GM21447 (cell line): ENCODE measurements at regions not wholly inside any gene's neighbourhood (a gene's known extent, or its start where the extent isn't known, plus 50 kb on each side); places are given as distances from the start of the nearest gene placed in this dataset.
"Not testable (repeated sequence)": the region's sequence is repeated elsewhere in the genome, so short reads cannot be mapped to it uniquely, and the experiment has no call there.

Experiments
- ATAC-seq: cut with Tn5 transposase; IDR thresholded peaks from one replicate; pipeline ENCODE4 v1.9.1; 2021; ENCODE audit not compliant: unreplicated experiment

DNA sequence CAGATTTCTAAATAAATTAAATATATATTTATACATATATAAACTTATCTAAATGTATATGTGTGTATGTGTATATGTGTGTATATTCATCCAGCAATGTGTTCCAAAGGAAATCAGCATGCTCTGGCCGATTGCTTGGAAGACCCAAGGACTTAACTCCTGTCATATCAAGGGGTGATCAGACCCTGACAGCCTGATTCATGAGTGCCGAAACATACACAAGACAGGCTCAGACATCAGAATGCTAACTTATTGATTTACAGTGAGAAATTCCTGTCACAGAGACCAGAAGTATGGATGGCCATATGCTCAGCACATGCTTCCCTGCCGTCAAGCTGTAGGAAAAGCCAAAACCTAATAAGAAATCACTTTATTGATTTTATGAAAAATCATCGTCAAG, 545.1 kb upstream of the NR5A2 start:
- no peak for ATAC-seq

DNA sequence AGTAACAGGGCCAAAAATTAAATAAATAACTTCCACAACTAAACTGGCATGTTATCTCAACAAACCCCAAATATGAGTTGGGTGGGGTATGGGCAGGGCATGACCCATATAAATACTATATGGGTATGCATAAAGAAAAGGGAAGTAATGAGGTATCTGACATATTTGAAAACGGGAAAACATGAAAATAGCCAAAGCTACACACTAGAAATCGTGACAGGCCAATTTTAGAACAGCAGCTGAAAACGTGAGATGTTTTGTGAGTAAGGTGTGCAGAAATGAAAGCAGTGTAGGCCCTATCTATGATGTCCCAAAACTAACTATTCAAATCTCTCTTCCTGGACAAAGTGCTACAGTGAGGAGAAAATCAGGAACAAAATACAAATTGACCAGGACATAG, 537.9 kb upstream of the NR5A2 start:
- no peak for ATAC-seq

DNA sequence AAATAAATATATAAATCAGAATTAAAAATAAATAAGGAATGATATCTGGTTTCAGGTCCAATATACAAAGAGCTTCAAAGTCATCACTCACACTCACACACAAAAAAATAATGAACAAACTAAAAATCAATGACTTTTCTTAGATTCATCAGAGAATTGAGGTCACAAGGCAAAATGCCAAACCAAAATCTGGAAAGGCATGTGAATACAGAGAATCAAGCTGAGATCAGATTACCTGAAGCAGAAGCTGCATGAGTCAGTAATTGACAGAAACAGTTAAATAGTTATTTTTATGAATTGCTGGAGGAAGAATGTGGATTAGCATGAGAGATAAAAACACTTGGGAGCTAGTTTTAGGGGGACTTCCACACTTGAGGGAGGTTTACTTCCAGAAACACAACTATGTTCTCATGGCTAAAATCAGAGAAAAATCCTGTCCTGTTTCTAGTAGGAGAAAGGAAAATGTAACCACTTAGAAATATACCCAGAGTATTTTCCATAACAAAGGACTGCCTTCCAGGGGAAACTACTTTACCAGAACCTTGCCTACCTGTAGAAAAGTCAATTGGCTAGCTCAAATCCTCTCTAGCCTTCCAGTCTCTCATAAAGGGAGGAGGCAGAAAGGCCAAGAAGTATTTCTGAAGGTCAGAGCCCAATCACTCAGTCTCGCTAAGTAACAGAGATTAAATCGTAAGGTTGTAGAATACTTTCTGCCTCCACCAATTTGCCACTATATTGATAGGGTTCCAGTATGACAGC, 536.6 kb upstream of the NR5A2 start:
- ATAC-seq = no peak

DNA sequence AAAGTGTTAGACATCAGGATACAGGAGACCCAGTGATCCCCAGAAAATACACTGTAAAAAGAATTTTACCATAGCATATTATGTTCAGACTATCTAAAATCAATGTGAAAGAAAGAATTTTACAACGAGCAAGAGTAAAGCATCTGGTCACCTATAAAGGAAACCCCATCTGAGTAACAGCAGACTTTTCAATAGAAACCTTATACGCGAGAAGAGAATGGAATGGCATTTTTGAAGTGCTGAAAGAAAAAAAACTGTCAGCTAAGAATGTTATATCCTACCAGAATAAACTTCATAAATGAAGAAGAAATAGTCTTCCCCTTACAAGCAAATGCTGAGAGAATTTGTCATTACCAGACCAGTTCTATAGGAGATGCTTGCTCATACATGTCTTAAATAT, 532.1 kb upstream of the NR5A2 start:
- ATAC-seq = no peak

DNA sequence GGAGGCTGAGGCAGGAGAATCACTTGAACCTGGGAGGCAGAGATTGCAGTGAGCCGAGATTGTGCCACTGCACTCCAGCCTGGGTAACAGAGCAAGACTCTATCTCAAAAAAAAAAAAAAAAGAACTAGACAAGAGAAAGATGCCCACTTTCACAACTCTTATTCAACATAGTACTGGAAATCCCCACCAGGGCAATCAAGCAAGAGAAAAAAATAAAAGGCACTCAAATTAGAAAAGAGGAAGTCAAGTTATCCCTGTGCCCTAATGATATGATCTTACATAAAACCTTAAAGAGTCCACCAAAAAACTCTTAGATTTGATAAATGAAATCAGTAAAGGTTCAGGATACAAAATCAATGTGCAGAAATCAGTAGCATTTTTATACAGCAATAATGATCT, 528.7 kb upstream of the NR5A2 start:
- peak; percentile 67 for ATAC-seq

DNA sequence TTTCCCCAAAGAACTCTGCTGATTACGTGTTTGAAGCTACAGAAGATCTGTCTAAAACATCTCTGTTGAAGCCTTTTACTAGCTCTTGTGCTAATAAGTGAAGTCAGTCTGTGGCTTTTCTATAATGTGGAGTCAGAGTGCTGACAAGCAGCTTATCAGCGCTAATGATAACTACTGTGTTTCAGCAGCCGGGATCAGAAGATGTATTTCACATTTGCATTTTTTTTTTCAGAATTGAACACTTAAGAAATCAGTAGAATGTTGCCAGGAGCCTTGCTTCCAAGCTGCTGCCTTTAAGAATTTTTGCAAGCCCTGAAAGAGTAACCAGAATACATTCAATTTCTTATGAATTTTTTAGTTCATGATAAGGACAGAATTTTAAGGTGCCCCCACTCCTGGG, 519.4 kb upstream of the NR5A2 start:
- no peak for ATAC-seq

DNA sequence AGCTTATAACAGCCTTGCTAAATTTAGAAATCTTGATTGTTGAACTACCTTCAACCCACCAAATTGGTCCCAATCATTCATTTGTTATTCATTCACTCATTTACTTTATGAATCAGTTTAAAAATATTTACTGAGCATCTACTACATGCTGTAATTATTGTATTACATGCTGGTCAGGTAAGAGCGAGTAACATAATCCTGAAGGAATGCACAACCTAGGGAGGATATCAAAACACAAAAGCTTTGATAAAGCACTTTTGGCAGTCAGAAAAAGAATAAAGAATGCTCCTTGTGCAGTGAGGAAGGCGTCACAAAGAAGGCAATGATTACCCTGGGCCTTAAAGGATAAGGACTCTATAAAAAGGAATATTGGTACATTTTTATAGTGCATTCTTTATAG, 518.9 kb upstream of the NR5A2 start:
- no peak for ATAC-seq

DNA sequence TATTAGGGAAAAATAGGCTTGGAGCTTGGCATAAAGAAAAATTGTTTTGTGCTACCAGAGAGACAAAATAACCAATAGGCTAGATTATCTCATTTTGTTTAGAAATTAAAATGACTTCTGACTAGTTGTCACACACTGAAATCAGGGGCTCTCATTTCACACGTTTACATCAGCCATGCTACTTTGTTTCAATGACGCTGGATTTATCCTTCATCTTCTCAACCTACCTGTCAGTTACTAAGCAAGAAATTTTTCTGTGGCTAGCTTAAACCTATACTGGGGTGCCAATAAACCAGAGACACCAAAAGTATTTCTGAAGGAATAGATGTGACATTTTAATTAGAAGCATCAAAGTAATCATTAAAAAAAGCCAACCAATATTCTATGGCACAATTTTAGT, 518.1 kb upstream of the NR5A2 start:
- ATAC-seq = no peak

DNA sequence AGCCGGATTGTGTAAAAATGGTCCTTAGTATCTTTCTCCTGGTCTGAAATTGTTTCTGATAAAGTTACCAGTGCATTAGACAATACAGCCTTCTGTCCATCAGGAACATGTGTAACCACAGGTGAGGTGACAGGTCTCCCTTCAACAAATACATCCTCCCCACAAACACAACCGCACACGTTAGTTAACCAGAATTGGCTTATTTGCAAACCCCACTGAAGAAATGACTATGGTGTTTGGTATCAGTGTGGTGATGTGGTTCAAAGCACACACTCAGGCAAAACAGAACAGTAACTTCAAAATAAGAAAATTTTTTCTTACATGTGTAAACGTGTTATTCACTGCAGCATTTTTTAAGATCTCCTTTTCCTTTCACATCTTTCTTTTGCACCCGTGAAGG, 517.2 kb upstream of the NR5A2 start:
- ATAC-seq = peak; percentile 77

DNA sequence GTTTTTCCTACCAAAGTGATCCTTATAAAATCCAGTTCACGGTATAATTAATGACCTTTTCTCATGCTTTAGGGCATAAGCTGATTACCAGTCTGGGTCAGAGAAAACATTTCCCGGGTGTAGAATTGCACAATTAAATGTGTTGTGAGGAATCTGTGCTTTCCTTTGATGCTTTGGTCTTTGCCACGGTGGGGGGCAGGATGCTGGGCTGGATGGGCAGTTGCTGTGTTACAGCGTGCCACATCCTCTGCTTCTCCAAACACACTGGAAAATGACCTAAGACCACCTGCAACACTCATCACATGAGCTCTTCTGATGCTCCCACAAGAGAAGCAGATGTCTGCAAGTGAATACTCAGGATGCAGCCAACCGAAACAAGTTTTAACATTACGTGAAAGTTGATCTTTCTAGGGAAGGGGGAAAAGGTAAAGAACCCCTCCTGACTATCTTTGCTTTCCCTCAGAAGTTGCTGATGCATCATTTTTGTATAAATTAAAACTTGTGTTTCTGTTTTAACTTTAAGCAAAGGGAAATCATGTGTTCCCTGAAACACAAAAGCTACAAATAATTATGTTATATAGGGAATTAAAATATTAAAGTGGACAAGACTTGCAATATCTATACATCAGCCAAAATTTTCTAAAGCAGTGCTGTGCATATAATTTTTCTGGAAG, 515.3 kb upstream of the NR5A2 start:
- ATAC-seq = no peak

DNA sequence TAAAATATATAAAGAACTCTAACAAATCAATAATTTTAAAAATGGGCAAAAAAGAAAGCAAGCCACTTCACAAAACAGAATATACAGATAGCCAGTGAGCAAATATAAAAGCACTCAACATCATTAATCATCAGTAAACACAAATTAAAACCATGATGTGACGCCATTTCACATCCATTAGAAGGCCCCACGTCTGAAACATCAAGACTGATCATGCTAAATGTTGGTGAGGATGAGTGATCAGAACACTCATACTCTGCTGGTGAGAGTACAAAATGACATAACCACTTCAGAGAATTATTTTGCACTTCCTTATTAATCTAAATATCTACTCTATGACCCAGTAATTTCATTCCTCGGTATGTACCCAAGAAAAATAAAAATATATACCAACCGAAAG, 512.2 kb upstream of the NR5A2 start:
- no peak for ATAC-seq

DNA sequence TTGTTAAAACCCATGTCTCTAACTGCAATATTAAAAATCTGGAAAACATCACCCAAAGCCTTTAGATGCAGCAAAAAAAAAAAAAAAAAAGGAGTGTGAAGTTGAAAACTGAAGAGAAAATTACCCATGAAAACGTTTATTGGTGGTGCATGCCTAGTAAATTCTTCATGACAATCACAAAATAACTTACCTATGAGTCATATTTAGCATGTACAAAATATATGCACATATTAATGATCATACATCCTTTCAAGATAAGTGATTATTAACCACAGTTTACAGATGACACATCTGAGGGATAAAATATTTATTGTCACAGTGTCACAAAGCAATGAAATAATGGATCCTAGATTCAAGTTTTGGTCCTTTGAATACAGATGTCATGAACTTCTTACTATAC, 505.2 kb upstream of the NR5A2 start:
- ATAC-seq = no peak

DNA sequence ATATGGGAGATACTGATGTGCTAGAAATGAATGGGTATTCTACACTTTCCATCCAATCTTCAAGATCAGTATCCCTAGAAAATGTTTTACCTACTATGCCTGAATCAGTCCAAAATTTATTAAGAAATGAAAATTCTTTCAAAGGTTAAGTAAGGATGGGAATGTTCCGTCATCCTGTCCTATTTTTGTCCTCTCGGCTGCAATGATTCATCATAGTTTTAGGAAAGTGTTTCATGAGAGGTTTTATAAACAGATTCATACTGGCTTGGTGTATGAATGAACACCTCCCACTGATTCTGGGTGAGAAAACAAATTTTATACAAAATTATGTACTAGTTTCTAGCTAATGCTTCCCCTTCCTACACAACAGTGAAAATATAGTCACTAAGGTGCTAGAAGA, 504.6 kb upstream of the NR5A2 start:
- ATAC-seq = no peak

DNA sequence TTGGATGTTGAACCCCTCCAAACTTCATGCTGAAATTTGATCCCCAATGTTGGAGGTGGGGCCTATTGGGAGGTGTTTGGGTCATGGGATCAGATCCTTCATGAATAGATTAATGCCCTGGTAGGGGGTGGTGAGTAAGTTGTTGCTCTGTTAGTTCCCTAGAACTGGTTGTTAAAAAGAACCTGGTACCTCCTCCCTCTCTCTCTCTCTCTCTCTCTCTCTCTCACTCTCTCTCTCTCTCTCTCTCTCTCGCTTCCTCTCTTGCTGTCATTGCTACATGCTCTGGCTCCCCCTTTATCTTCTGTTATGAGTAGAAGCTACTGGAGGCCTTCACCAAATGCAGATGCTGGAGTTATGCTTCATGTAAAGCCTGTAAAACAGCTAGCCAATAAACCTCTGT, 498.2 kb upstream of the NR5A2 start:
- ATAC-seq = no peak

DNA sequence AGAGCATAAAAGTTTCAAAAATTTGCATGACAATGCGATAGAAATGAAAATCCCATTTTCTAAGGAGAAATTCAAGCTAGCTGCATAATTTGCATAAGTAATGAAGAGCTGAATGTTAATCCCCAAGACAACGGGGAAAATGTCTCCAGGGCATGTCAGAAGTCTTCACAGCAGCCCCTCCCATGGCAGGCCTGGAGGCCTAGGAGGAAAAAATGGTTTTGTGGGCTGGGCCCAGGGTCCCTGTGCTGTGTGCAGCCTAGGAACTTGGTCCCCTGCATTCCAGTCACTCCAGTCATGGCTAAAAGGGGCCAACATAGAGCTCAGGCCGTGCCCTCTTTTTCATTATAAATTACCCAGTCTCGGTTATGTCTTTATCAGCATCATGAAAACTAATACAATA, 494.1 kb upstream of the NR5A2 start:
- ATAC-seq = not testable (repeated sequence)

DNA sequence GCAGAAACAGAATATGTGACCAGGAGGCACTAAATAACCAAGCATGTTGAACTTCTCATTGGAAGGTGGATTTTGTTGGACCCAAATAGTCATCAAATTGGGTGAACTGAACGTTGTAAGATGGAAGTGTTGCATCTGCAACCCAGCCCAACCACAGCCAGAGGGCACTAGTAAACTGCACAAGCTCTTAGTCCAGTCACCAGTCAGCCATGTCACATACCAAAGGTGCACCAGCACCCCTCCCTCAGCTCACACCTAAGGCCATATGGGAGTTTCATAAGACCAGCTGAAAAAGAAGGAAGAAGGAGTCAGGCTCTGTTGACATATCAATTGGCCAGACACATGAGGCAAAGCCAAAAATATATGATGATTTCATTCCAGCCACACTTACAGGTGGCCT, 481.7 kb upstream of the NR5A2 start:
- peak; percentile 44 for ATAC-seq

DNA sequence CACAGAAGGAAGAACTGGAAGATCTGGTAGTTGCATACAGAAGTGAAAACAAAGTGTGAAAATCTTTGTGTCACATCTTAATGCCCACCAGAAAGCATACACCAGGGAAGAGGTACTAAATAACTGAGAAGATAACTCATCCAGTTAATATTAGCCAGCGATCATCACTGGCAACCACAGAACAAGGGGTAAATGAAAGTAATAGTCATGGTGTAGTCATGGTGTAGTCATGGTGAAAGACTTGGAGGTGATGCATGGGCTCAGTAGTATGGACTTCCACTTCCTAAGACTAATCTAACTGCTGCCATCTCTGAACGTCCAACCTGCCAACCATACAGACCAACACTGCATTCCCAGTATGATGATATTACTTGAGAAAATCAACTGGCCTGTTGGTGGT, 481.2 kb upstream of the NR5A2 start:
- ATAC-seq = peak; percentile 80

DNA sequence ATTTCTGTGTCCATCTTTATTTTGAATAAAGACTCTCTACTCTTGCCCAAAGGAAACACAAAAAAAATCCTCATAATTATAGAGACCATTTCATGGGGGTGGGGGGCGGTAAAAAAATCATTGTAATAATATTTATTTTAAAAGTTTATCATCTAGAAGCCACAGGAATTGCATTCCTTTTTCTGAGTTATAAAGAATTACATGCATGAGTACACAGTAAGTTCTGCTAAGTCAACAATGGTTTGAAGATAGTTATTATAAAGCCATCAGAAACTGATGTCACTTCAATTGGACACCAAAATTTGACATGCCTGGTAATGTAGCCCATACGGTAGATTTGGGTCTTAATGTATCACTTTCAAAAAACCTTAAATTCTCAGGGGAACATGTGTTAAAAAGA, 478.1 kb upstream of the NR5A2 start:
- no peak for ATAC-seq

DNA sequence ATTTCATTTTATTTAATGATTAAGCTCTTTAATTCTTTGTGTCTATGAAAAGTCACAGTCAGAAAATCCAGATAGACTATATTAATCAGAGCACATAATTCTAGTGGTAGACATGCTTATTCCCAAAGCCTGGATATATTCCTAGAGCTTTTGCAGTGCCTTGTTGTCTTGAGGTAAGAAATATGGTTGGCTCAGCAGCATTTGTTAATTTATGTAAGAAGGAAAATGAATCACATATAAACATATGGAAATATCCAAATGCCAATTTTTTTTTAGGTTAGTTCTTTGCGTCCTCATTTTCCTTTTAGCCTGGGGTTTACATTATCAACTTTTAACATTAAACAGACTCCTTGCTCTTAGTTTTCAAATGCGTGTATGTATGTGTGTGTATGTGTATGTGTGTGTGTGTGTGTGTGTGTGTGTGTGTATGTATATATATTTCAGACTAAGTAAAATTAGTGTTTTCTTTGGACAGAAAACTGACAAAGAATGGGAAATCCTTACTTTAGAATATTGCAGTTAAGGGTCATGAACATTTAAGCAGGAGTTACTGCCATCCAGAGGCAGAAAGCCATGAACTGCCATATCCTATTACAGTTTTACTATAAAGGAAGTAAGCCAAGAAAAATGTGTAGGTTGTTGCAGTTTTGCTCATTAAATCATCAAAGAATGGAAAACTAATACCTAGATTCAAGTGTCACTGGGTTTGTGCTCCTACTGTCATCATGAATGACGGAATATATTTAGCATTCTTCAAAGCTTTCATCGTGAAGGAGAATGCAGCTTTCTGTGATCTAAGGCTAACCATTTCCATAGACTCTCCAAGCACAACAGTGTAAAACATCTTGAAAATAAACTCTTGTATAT, 477.1 kb upstream of the NR5A2 start:
- no peak for ATAC-seq

DNA sequence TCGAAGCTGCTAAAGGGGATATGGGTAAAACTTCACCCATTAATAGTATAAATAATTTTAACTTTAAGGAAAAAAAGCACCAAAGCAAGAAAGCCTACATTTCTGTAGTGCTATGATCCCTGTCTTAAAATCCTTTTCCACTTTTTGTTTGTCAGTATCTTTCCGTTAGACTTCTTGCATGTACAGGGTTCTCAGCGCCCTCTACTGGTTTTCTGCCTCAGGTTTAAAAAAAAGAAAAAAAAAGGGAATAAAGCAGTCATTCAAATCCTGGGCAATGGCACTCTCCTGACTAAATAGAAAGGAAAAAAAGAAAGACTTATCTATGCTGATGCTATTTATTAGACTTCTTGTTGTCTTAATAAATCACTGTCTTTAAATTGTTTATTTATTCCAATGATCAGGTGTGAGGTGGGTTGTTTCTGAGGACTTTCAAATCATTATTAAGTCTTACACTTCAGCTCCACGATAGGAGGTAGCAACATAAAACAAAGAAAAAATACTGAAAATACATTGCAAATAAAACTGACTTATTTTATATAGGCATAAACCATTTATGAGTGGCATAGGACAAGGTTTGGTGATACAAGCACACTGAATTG, 475.4 kb upstream of the NR5A2 start:
- ATAC-seq = no peak

DNA sequence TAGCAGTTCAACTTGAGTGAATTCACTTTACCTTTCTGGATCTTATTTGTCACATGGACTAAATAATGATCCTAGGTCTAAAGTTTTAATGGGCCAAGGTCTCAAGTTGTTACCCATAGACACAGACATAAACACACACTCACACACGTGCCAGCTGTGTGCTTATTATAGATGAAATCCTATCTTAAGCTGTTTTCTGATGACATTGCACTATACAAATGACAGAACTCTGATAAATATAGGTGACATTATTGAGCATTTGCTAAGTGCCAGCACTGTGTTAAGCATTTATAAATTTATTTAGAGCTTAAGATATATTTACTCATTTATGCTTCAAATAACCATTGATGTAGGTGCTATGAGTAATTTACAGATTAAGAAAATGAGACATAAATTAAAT, 474.4 kb upstream of the NR5A2 start:
- no peak for ATAC-seq

DNA sequence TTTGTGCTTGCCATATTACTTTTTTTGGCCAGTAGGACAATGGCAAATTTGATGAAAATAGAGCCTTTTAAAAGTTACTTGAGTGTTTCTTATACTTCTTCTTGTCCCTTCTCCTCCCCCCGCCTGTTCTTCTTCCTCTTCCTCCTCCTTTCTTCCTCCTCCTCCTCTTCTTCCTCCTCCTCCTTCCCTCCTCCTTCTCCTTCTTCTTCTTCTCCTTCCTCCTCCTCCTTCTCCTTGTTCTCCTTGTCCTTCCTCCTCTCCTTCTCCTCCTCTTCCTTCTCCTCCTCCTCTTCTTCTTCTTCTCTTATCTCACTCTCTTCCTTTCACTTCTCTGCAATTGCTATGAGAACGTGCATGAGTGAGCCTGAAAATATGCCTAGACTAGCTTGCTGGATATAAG, 466.2 kb upstream of the NR5A2 start:
- no peak for ATAC-seq
